HG03103 (cell line): ENCODE measurements at regions not wholly inside any gene's neighbourhood (a gene's known extent, or its start where the extent isn't known, plus 50 kb on each side); places are given as distances from the start of the nearest gene placed in this dataset.
"Not testable (repeated sequence)": the region's sequence is repeated elsewhere in the genome, so short reads cannot be mapped to it uniquely, and the experiment has no call there.

Source experiments
- ATAC-seq: cut with Tn5 transposase; IDR thresholded peaks from one replicate; pipeline ENCODE4 v1.9.1; 2021; ENCODE audit warnings: low read depth; ENCODE audit not compliant: unreplicated experiment

- ATAC-seq, result not testable (repeated sequence)
Observed at GRCh38 chr5:1731855-1732237, 67.8 kb downstream of the MRPL36 start.

- ATAC-seq, result no peak
Observed at GRCh38 chr5:1731091-1731639, 68.5 kb downstream of the MRPL36 start.

GRCh38 chr5:1730487-1730847 lies 69.2 kb downstream of the MRPL36 start:
- no peak for ATAC-seq

- no peak for ATAC-seq
Observed at GRCh38 chr5:1729641-1730486, 69.8 kb downstream of the MRPL36 start.

- ATAC-seq, result no peak
Observed at GRCh38 chr5:1728846-1729245, 70.8 kb downstream of the MRPL36 start.

- no peak for ATAC-seq
Observed at GRCh38 chr5:1727571-1727970, 72.1 kb downstream of the MRPL36 start.

GRCh38 chr5:1726956-1727355 lies 72.7 kb downstream of the MRPL36 start:
- no peak for ATAC-seq

GRCh38 chr5:1726469-1726865 lies 73.2 kb downstream of the MRPL36 start:
- ATAC-seq, result no peak

GRCh38 chr5:1725641-1726468 lies 73.8 kb downstream of the MRPL36 start:
- ATAC-seq, result no peak

GRCh38 chr5:1724822-1725602 lies 74.6 kb downstream of the MRPL36 start:
- no peak for ATAC-seq

- no peak for ATAC-seq
Observed at GRCh38 chr5:1723957-1724821, 75.4 kb downstream of the MRPL36 start.

GRCh38 chr5:1723476-1723875 lies 76.2 kb downstream of the MRPL36 start:
- no peak for ATAC-seq

- ATAC-seq, result no peak
Observed at GRCh38 chr5:1722877-1723276, 76.8 kb downstream of the MRPL36 start.

- no peak for ATAC-seq
Observed at GRCh38 chr5:1720396-1721110, 79.1 kb downstream of the MRPL36 start.

GRCh38 chr5:1719860-1720259 lies 79.8 kb downstream of the MRPL36 start:
- no peak for ATAC-seq

- no peak for ATAC-seq
Observed at GRCh38 chr5:1718669-1719068, 81.0 kb downstream of the MRPL36 start.

- ATAC-seq, result not testable (repeated sequence)
Observed at GRCh38 chr5:1710091-1710490, 89.5 kb downstream of the MRPL36 start.

- ATAC-seq, result no peak
Observed at GRCh38 chr5:1709171-1709803, 90.3 kb downstream of the MRPL36 start.
